Choroid plexus epithelial cell (primary cell): ENCODE measurements at regions not wholly inside any gene's neighbourhood (a gene's known extent, or its start where the extent isn't known, plus 50 kb on each side); places are given as distances from the start of the nearest gene placed in this dataset.

ENCODE experiments used
- DNase-seq: peaks from one replicate; pipeline ENCODE4 v3.0.0-alpha.2; 2010; ENCODE audit warnings: low read depth
- H3K4me3 ChIP-seq: 2 replicates; pipeline ENCODE4 v1.5.1; 2011; ENCODE audit warnings: low read depth, mild to moderate bottlenecking, control low read depth, low read length, moderate library complexity
- CTCF ChIP-seq: conservative IDR thresholded peaks from 2 replicates; pipeline ENCODE4 v1.5.1; 2011; ENCODE audit warnings: low read depth, mild to moderate bottlenecking, control low read depth, inconsistent platforms, low read length, moderate library complexity

- TF ChIP-seq CTCF, result no peak
These were observed 110.8 kb upstream of the IGF1R start for GRCh38 chr15:98537516-98538060.

GRCh38 chr15:98541519-98541918, 106.8 kb upstream of the IGF1R start:
- no peak for TF ChIP-seq CTCF
- no peak overlapping the region for H3K4me3 ChIP-seq
- no peak for DNase-seq

More at GRCh38 chr15:98537516-98538060, 110.8 kb upstream of the IGF1R start:
- DNase-seq, result no peak
- H3K4me3 ChIP-seq, result no peak overlapping the region

GRCh38 chr15:98543237-98543636, 105.1 kb upstream of the IGF1R start:
- H3K4me3 ChIP-seq, result no peak overlapping the region
- no peak for DNase-seq
- TF ChIP-seq CTCF, result no peak

GRCh38 chr15:98546329-98546728, 102.0 kb upstream of the IGF1R start:
- DNase-seq, result no peak
- H3K4me3 ChIP-seq, result no peak overlapping the region
- TF ChIP-seq CTCF, result no peak

- H3K4me3 ChIP-seq, result no peak overlapping the region
- DNase-seq, result no peak
- TF ChIP-seq CTCF, result no peak
These were observed 101.1 kb upstream of the IGF1R start for GRCh38 chr15:98547275-98547674.

GRCh38 chr15:98547741-98548138, 100.6 kb upstream of the IGF1R start:
- DNase-seq, result peak; percentile 28
- TF ChIP-seq CTCF, result no peak
- peak overlapping the region; percentile 56 for H3K4me3 ChIP-seq
